K562 (cell line): ENCODE measurements at regions not wholly inside any gene's neighbourhood (a gene's known extent, or its start where the extent isn't known, plus 50 kb on each side); places are given as distances from the start of the nearest gene placed in this dataset.

Source experiments
- LARP7 ChIP-seq: fragments of 450-650 bp; IDR thresholded peaks from 2 replicates; pipeline ENCODE4 v1.6.1; 2016
- REST ChIP-seq, 2 experiments: fragments of 450-650 bp; formaldehyde crosslinking in 1 of 2; IDR thresholded peaks; 2 replicates each; pipeline versions ENCODE4 v1.4.0 to v1.6.1; 2014 to 2020; ENCODE audit warnings: mild to moderate bottlenecking in 2 of 2, borderline replicate concordance in 1 of 2, low read depth in 1 of 2
- SIX5 ChIP-seq, 2 experiments: IDR thresholded peaks; 2 replicates each; pipeline ENCODE4 v1.6.1; 2011; ENCODE audit warnings: low read length in 2 of 2, borderline replicate concordance in 1 of 2, low read depth in 1 of 2, mild to moderate bottlenecking in 1 of 2, moderate library complexity in 1 of 2; ENCODE audit not compliant: insufficient read depth in 1 of 2
- SREBF1 ChIP-seq: fragments of 150-350 bp; IDR thresholded peaks from 2 replicates; pipeline ENCODE4 v1.6.1; 2014; ENCODE audit warnings: antibody characterized with exemption, low read depth, low read length, borderline replicate concordance
- ZNF584 ChIP-seq: fragments of 200-800 bp; sonication (Bioruptor generic); IDR thresholded peaks from 2 replicates; pipeline ENCODE4 v1.6.1; 2016; ENCODE audit warnings: low read depth, mild to moderate bottlenecking, missing genetic modification characterization, missing compliant biosample characterization

DNA sequence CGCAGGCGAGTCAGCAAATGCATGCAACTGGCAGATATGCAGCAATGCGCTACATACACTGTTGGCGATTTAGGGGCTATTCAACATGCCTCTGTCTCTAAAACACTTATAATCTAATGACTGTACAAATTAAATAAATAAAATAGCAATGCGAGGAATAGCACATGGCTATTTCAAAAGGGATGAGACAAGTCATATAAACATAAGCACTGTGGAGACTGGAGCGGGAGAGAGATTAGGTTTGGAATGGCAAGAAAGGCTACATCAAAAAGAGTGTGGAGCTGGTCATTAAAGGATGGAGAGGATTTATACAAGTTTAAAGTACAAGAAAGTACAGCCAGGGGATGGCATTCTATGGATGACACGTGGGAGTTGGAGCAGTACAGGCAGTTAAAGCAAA, 523.5 kb upstream of the CAMK1G start (continued):
- no peak for TF ChIP-seq REST (IDR thresholded peaks at IDR 0.05; ENCODE audit: borderline replicate concordance)
- no peak for TF ChIP-seq REST (CRISPR knock-in tag; IDR thresholded peaks at IDR 0.05; ENCODE audit: low read depth)
- no peak for TF ChIP-seq ZNF584 (CRISPR knock-in tag)
- no peak for TF ChIP-seq LARP7
- no peak for TF ChIP-seq SREBF1
- no peak for TF ChIP-seq SIX5 (IDR thresholded peaks at IDR 0.05; ENCODE audit: borderline replicate concordance in 1 of 2, insufficient read depth in 1 of 2, low read depth in 1 of 2, low read length in 2 of 2)
